SK-N-SH treated with all-trans-retinoic acid at 6 μM for 48 hours (cell line): ENCODE measurements at regions not wholly inside any gene's neighbourhood (a gene's known extent, or its start where the extent isn't known, plus 50 kb on each side); places are given as distances from the start of the nearest gene placed in this dataset.

Experiments used
- ATAC-seq: fragments of 200-7000 bp; cut with Tn5 transposase; 3 replicates; pipeline ENCODE4 v1.9.1; 2020; ENCODE audit warnings: mild to moderate bottlenecking, moderate library complexity
- ARNTL ChIP-seq: fragments of 450-650 bp; formaldehyde crosslinking; IDR thresholded peaks from 2 replicates; pipeline ENCODE4 v1.5.0; 2020; ENCODE audit warnings: low read depth, mild to moderate bottlenecking, moderate library complexity, borderline replicate concordance
- BACH2 ChIP-seq: fragments of 250-450 bp; sonication (Bioruptor Pico); IDR thresholded peaks from 2 replicates; pipeline ENCODE4 v1.9.0; 2021; ENCODE audit warnings: mild to moderate bottlenecking, borderline replicate concordance
- CSDC2 ChIP-seq: fragments of 250-450 bp; sonication (Bioruptor Pico); IDR thresholded peaks from 2 replicates; pipeline ENCODE4 v1.5.0; 2020; ENCODE audit warnings: mild to moderate bottlenecking, moderate library complexity
- ESRRG ChIP-seq: fragments of 250-450 bp; sonication (Bioruptor Pico); IDR thresholded peaks from 2 replicates; pipeline ENCODE4 v1.6.1; 2021; ENCODE audit warnings: mild to moderate bottlenecking
- GLIS3 ChIP-seq: fragments of 250-450 bp; sonication (Bioruptor Pico); IDR thresholded peaks from 2 replicates; pipeline ENCODE4 v1.5.0; 2020; ENCODE audit warnings: mild to moderate bottlenecking, moderate library complexity
- ISL1 ChIP-seq: fragments of 250-450 bp; sonication (Bioruptor Pico); IDR thresholded peaks from 2 replicates; pipeline ENCODE4 v2.1.2; 2022; ENCODE audit warnings: mild to moderate bottlenecking, moderate library complexity
- OSR1 ChIP-seq: fragments of 250-450 bp; sonication (Bioruptor Pico); IDR thresholded peaks from 2 replicates; pipeline ENCODE4 v1.8.0; 2022; ENCODE audit warnings: moderate library complexity, mild to moderate bottlenecking, inconsistent platforms
- PPARA ChIP-seq: fragments of 250-450 bp; sonication (Bioruptor Pico); IDR thresholded peaks from 2 replicates; pipeline ENCODE4 v1.5.0; 2020; ENCODE audit warnings: mild to moderate bottlenecking, borderline replicate concordance
- RARB ChIP-seq: fragments of 250-450 bp; sonication (Bioruptor Pico); IDR thresholded peaks from 2 replicates; pipeline ENCODE4 v1.8.0; 2021; ENCODE audit warnings: mild to moderate bottlenecking, moderate library complexity
- TCF4 ChIP-seq: fragments of 250-450 bp; sonication (Bioruptor Pico); IDR thresholded peaks from 2 replicates; pipeline ENCODE4 v1.8.0; 2021; ENCODE audit warnings: mild to moderate bottlenecking, moderate library complexity, borderline replicate concordance
- TOX ChIP-seq: fragments of 250-450 bp; sonication (Bioruptor Pico); IDR thresholded peaks from 2 replicates; pipeline ENCODE4 v1.8.0; 2021; ENCODE audit warnings: mild to moderate bottlenecking, moderate library complexity, borderline replicate concordance
- ZC3H10 ChIP-seq: fragments of 250-450 bp; sonication (Bioruptor Pico); IDR thresholded peaks from 2 replicates; pipeline ENCODE4 v1.5.1; 2021; ENCODE audit warnings: mild to moderate bottlenecking, moderate library complexity
- ZFP3 ChIP-seq: fragments of 250-450 bp; sonication (Bioruptor Pico); IDR thresholded peaks from 2 replicates; pipeline ENCODE4 v1.5.0; 2020; ENCODE audit warnings: mild to moderate bottlenecking, moderate library complexity
- ZFP30 ChIP-seq: fragments of 450-650 bp; formaldehyde crosslinking; IDR thresholded peaks from 2 replicates; pipeline ENCODE4 v1.5.0; 2022; ENCODE audit warnings: mild to moderate bottlenecking, moderate library complexity
- ZNF70 ChIP-seq: fragments of 450-650 bp; formaldehyde crosslinking; IDR thresholded peaks from 2 replicates; pipeline ENCODE4 v1.5.0; 2020; ENCODE audit warnings: mild to moderate bottlenecking, moderate library complexity
- ZNF8 ChIP-seq: fragments of 450-650 bp; formaldehyde crosslinking; IDR thresholded peaks from 2 replicates; pipeline ENCODE4 v1.5.0; 2020; ENCODE audit warnings: mild to moderate bottlenecking, moderate library complexity
- TF ChIP-seq, protein P1 (sequence below): fragments of 250-450 bp; sonication (Bioruptor Pico); IDR thresholded peaks from 2 replicates; pipeline ENCODE4 v1.8.0; 2021; ENCODE audit warnings: low read depth, mild to moderate bottlenecking, moderate library complexity, borderline replicate concordance
- TF ChIP-seq, protein P2 (sequence below): fragments of 250-450 bp; sonication (Bioruptor Pico); IDR thresholded peaks from 2 replicates; pipeline ENCODE4 v1.5.1; 2020; ENCODE audit warnings: low read depth, mild to moderate bottlenecking, moderate library complexity
- TF ChIP-seq, protein P3 (sequence below): fragments of 250-450 bp; sonication (Bioruptor Pico); IDR thresholded peaks from 2 replicates; pipeline ENCODE4 v1.5.0; 2020; ENCODE audit warnings: mild to moderate bottlenecking, moderate library complexity
- TF ChIP-seq, protein P4 (sequence below): fragments of 250-450 bp; sonication (Bioruptor Pico); IDR thresholded peaks from 2 replicates; pipeline ENCODE4 v1.5.1; 2021; ENCODE audit warnings: mild to moderate bottlenecking, moderate library complexity
- TF ChIP-seq, protein P5 (sequence below): fragments of 250-450 bp; sonication (Bioruptor Pico); IDR thresholded peaks from 2 replicates; pipeline ENCODE4 v1.8.0; 2020; ENCODE audit warnings: mild to moderate bottlenecking, moderate library complexity, borderline replicate concordance

DNA sequence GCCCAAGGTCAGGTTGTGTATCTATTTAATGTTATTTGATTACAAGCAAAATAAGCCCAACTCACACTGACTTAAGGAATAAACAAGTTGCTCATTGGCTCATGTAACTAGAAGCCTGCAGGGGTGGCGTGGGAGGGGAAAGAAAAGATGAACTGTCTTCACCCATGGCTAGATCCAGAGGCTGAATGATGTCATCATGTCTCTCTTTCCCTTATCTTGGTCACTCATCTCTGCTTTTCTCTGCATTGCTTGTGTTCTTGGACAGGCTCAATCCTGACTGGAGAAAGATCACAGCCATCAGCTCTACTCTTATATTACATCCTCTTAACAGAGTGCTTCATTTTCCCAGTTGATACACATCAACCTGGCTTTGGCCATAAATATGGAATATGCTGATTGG is 290.0 kb upstream of the DIAPH2 start:
- no peak for TF ChIP-seq RARB (CRISPR knock-in tag)
- no peak for TF ChIP-seq ESRRG
- no peak for TF ChIP-seq BACH2 (CRISPR knock-in tag)
- TF ChIP-seq ZFP3 (CRISPR knock-in tag): no peak
- no peak for TF ChIP-seq TOX
- no peak for TF ChIP-seq ISL1 (CRISPR knock-in tag)
- TF ChIP-seq CSDC2 (CRISPR knock-in tag): no peak
- TF ChIP-seq, protein P1, sequence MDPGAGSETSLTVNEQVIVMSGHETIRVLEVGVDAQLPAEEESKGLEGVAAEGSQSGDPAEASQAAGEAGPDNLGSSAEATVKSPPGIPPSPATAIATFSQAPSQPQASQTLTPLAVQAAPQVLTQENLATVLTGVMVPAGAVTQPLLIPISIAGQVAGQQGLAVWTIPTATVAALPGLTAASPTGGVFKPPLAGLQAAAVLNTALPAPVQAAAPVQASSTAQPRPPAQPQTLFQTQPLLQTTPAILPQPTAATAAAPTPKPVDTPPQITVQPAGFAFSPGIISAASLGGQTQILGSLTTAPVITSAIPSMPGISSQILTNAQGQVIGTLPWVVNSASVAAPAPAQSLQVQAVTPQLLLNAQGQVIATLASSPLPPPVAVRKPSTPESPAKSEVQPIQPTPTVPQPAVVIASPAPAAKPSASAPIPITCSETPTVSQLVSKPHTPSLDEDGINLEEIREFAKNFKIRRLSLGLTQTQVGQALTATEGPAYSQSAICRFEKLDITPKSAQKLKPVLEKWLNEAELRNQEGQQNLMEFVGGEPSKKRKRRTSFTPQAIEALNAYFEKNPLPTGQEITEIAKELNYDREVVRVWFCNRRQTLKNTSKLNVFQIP (CRISPR knock-in tag): no peak
- TF ChIP-seq, protein P2, sequence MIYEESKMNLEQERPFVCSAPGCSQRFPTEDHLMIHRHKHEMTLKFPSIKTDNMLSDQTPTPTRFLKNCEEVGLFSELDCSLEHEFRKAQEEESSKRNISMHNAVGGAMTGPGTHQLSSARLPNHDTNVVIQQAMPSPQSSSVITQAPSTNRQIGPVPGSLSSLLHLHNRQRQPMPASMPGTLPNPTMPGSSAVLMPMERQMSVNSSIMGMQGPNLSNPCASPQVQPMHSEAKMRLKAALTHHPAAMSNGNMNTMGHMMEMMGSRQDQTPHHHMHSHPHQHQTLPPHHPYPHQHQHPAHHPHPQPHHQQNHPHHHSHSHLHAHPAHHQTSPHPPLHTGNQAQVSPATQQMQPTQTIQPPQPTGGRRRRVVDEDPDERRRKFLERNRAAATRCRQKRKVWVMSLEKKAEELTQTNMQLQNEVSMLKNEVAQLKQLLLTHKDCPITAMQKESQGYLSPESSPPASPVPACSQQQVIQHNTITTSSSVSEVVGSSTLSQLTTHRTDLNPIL (CRISPR knock-in tag): no peak
- TF ChIP-seq ZC3H10 (CRISPR knock-in tag): no peak
- no peak for TF ChIP-seq TCF4 (CRISPR knock-in tag)
- TF ChIP-seq ZFP30 (CRISPR knock-in tag): no peak
- TF ChIP-seq, protein P3, sequence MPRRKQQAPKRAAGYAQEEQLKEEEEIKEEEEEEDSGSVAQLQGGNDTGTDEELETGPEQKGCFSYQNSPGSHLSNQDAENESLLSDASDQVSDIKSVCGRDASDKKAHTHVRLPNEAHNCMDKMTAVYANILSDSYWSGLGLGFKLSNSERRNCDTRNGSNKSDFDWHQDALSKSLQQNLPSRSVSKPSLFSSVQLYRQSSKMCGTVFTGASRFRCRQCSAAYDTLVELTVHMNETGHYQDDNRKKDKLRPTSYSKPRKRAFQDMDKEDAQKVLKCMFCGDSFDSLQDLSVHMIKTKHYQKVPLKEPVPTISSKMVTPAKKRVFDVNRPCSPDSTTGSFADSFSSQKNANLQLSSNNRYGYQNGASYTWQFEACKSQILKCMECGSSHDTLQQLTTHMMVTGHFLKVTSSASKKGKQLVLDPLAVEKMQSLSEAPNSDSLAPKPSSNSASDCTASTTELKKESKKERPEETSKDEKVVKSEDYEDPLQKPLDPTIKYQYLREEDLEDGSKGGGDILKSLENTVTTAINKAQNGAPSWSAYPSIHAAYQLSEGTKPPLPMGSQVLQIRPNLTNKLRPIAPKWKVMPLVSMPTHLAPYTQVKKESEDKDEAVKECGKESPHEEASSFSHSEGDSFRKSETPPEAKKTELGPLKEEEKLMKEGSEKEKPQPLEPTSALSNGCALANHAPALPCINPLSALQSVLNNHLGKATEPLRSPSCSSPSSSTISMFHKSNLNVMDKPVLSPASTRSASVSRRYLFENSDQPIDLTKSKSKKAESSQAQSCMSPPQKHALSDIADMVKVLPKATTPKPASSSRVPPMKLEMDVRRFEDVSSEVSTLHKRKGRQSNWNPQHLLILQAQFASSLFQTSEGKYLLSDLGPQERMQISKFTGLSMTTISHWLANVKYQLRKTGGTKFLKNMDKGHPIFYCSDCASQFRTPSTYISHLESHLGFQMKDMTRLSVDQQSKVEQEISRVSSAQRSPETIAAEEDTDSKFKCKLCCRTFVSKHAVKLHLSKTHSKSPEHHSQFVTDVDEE (CRISPR knock-in tag): no peak
- TF ChIP-seq ARNTL (CRISPR knock-in tag): no peak
- TF ChIP-seq PPARA (CRISPR knock-in tag): no peak
- no peak for TF ChIP-seq ZNF70 (CRISPR knock-in tag)
- TF ChIP-seq ZNF8: no peak
- no peak for ATAC-seq

DNA sequence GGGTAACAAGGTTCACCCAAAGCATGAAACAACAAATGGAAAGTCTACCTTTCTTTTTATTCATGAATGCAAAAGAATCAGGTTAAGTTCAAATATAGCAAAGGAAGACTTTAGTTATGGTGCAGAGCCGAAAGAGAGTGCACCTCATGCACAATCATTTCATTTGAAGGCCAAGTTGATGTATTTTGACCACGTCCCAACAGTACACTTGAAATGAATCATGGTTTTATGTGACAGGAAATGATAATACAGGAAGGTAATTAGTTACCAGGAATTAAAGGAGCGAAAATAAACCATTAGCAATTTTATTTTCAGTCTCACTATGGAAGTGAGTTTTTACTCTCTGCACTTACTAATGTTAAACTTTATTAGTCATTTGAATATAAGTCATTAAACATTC is 281.2 kb upstream of the DIAPH2 start:
- ATAC-seq: no peak
- TF ChIP-seq ZFP3 (CRISPR knock-in tag) (no peak), ISL1 (CRISPR knock-in tag) (no peak)

DNA sequence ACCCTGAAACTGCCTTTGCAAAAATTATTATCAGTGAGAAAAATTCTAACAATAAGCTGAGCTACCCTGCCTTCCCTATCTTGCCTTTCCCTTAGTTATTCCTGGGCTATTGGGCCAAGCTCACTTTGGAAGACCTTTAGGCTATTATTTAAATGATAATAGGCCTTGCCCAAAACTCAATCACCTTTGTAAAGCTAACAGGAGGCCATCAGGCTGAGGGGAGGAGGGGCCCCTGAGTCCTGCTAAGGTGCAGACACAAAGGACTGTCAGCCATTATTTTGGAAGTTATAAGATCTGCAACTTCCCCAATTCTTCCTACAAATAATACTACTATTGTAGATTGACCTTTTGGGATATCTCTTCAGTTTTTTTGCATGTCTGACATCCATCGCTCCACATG is 278.8 kb upstream of the DIAPH2 start:
- ATAC-seq: no peak
- TF ChIP-seq CSDC2 (CRISPR knock-in tag): no peak
- TF ChIP-seq, protein P4, sequence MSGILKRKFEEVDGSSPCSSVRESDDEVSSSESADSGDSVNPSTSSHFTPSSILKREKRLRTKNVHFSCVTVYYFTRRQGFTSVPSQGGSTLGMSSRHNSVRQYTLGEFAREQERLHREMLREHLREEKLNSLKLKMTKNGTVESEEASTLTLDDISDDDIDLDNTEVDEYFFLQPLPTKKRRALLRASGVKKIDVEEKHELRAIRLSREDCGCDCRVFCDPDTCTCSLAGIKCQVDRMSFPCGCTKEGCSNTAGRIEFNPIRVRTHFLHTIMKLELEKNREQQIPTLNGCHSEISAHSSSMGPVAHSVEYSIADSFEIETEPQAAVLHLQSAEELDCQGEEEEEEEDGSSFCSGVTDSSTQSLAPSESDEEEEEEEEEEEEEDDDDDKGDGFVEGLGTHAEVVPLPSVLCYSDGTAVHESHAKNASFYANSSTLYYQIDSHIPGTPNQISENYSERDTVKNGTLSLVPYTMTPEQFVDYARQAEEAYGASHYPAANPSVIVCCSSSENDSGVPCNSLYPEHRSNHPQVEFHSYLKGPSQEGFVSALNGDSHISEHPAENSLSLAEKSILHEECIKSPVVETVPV (CRISPR knock-in tag): no peak
- no peak for TF ChIP-seq ZNF70 (CRISPR knock-in tag)
- TF ChIP-seq, protein P2 (CRISPR knock-in tag): no peak
- TF ChIP-seq GLIS3 (CRISPR knock-in tag): no peak
- no peak for TF ChIP-seq TOX
- TF ChIP-seq ZFP30 (CRISPR knock-in tag): no peak
- TF ChIP-seq RARB (CRISPR knock-in tag): no peak
- TF ChIP-seq ZNF8: no peak
- TF ChIP-seq ISL1 (CRISPR knock-in tag): no peak
- TF ChIP-seq OSR1: no peak
- TF ChIP-seq, all 23 proteins: peak for 0

DNA sequence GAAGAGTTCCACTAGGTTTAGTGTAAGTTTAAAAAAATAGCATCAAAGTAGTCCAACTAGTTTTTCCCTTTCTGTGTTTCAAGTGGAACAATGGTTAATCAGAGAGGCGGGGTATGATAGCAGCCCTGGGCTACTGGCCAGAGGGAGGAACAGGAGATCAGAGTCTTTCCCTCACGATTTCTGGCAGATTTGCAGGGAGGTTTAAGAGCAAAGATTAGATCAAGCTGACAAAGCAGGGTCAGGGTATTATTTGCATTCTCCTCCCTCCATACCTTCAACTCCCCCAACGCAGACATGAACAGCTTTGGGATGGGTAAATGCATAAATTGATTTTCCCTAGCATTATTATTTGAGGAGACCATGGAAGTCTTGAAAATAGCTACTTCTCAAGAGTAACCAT is 277.6 kb upstream of the DIAPH2 start:
- peak; percentile 58; the same call in 2 of the 3 replicates for ATAC-seq
- TF ChIP-seq TOX: no peak
- no peak for TF ChIP-seq TCF4 (CRISPR knock-in tag)
- TF ChIP-seq ISL1 (CRISPR knock-in tag): no peak
- no peak for TF ChIP-seq RARB (CRISPR knock-in tag)
- TF ChIP-seq, protein P4 (CRISPR knock-in tag): no peak
- TF ChIP-seq, protein P5, sequence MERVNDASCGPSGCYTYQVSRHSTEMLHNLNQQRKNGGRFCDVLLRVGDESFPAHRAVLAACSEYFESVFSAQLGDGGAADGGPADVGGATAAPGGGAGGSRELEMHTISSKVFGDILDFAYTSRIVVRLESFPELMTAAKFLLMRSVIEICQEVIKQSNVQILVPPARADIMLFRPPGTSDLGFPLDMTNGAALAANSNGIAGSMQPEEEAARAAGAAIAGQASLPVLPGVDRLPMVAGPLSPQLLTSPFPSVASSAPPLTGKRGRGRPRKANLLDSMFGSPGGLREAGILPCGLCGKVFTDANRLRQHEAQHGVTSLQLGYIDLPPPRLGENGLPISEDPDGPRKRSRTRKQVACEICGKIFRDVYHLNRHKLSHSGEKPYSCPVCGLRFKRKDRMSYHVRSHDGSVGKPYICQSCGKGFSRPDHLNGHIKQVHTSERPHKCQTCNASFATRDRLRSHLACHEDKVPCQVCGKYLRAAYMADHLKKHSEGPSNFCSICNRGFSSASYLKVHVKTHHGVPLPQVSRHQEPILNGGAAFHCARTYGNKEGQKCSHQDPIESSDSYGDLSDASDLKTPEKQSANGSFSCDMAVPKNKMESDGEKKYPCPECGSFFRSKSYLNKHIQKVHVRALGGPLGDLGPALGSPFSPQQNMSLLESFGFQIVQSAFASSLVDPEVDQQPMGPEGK (CRISPR knock-in tag): no peak
- TF ChIP-seq BACH2 (CRISPR knock-in tag): no peak
- TF ChIP-seq CSDC2 (CRISPR knock-in tag): no peak
- TF ChIP-seq, all 23 proteins: peak for 0
